HG03025 (cell line): ENCODE measurements at regions not wholly inside any gene's neighbourhood (a gene's known extent, or its start where the extent isn't known, plus 50 kb on each side); places are given as distances from the start of the nearest gene placed in this dataset.
"Not testable (repeated sequence)": the region's sequence is repeated elsewhere in the genome, so short reads cannot be mapped to it uniquely, and the experiment has no call there.

Experiments
- ATAC-seq: cut with Tn5 transposase; IDR thresholded peaks from one replicate; pipeline ENCODE4 v1.9.1; 2021; ENCODE audit warnings: mild to moderate bottlenecking, moderate library complexity; ENCODE audit not compliant: unreplicated experiment, low FRiP score

GRCh38 chr2:217606296-217606695, 396.5 kb downstream of the TNS1 start:
- ATAC-seq = no peak

DNA sequence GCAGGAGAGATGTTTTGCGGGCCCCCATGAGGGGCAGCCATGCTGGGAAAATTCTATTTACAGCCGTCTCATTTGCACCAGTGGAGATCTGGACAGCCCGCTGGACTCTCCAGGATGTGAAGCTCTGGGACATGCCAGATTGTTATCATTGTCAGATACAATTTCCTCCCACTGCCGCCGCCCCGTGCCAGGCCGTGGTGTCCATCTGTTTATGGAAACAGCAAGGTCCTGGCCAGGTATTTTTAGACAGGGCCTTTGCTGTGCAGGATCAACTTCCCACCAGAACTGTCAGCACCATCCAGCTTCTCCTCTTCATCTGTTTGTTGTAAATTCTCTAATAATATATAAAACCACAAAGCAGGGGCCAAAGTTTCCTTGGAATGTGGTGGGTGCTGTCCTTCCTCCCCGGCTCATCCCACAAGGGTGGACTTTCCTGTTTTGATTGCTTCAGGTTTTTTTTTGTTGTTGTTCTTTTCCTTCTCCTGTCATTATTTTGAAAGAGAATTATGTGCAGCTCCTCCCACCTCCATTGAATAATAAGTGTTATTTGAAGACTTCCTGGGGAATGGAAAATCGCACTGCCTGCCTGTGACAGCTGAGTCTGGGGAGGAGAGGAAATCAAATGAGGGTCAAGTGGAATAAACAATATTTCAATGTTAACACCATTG, 398.1 kb downstream of the TNS1 start:
- ATAC-seq = no peak

DNA sequence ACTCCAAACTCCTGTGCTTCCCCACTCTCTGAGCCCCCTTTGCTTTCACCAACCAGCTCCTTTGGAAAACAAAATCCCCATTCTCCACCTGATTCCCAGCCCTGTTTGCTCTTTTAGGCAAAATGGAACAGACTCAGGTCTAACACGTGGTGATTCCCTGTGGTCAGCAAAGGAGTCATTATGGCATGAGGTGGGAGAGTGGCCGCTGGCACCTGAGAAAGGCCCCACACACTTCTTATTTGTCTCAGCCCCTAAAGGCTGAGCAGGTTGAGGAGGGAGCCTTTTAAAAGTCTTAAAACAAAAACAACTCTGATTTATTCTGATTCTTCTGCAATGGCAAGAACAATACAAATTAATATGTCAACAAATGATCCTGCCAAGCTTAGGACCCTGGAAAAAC, 401.2 kb downstream of the TNS1 start:
- ATAC-seq = no peak

DNA sequence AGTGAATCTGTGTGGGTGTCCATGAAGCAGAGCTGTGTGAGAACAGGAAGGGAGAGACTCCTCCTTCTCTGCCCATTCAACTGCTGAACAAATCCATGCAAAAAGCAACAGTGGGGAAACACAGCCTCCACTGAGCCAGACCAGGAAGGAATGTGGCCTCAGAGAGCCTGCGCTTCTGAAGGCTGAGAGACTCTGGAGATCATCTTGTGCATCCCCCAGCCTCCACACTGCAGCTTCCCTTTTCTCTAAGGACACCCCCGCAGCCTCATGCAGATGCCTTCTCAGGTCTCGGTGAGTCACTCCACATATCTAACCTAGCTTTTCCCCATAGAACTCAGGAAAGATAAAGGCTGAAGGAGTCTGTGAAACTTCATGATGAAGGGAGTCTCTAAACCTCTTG, 402.9 kb downstream of the TNS1 start:
- ATAC-seq = no peak

GRCh38 chr2:217597681-217598080, 405.1 kb downstream of the TNS1 start:
- no peak for ATAC-seq

- no peak for ATAC-seq
Observed at GRCh38 chr2:217597145-217597544, 405.6 kb downstream of the TNS1 start.

DNA sequence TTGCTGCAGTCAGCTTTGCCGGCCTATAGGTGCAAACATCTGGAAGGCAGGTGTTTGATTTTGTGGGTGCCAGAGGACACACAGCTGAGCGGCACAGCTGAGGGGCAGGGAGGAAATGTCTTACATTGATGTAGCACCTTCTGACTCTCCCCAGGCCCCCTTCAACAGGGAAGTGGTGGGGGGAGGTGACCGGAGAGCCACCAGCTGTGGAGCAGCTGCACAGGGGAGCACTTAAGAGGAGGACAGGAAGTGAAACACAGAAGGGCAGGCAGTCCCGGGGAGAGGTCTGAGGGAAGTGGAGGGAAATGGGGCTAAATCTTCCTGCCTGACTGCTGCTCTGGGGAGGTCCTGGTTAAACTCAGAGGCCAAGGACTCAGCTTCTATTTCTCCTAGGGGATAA, 409.1 kb downstream of the TNS1 start:
- ATAC-seq = no peak

- ATAC-seq = no peak
Observed at GRCh38 chr2:217588266-217588665, 414.5 kb downstream of the TNS1 start.

- no peak for ATAC-seq
Observed at GRCh38 chr2:217585362-217585761, 417.4 kb downstream of the TNS1 start.

DNA sequence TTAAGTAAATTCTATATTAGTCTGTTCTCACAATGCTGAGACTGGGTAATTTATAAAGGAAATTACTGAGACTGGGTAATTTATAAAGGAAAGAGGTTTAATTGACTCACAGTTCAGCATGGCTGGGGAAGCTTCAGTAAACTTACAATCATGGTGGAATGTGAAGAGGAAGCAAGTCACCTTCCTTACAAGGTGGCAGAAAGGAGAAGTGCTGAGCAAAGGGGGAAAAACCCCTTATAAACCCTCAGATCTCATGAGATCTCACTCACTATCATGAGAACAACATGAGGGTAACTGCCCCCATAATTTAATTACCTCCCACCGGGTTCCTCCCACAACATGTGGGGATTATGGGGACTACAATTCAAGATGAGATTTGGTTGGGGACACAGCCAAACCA, 422.4 kb downstream of the TNS1 start:
- ATAC-seq = not testable (repeated sequence)

DNA sequence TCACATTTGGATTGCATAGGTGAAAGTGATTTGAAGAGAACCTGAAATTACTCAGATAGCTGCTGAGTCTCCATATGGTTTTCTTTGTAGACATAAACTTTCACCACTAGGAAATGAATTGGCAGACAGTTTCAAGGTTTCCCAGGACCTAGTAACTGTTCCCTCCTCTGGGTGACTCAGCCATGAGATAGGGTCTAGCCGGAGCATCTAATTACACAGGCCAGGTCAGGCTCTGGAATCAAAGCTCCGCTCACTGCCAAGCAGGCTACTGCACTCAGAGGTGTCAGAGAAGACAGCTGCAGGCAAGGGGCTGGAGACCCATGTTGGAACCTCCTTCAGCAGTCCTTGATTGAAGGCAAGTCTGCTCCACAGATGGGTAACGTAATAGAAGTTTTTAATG, 429.2 kb downstream of the TNS1 start:
- ATAC-seq = no peak

DNA sequence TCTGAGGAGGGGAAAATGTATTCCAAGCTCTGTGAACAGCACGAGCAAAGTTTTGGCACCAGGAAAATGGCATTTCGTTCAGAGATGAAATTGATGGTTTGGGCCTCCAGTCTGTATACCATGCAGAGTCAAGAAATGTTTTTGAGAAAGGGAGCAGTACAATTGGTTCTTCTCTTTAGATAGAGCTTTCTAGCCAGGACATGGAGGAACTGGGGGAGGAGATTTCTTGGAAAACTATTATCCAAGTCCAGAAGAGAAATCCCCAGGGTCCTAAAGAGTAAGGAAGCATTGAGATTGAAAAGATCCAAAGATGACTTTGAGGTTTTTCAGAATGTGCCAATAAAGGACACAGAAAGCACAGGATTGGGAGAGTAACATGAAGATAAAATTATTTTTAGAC, 432.4 kb downstream of the TNS1 start:
- no peak for ATAC-seq

DNA sequence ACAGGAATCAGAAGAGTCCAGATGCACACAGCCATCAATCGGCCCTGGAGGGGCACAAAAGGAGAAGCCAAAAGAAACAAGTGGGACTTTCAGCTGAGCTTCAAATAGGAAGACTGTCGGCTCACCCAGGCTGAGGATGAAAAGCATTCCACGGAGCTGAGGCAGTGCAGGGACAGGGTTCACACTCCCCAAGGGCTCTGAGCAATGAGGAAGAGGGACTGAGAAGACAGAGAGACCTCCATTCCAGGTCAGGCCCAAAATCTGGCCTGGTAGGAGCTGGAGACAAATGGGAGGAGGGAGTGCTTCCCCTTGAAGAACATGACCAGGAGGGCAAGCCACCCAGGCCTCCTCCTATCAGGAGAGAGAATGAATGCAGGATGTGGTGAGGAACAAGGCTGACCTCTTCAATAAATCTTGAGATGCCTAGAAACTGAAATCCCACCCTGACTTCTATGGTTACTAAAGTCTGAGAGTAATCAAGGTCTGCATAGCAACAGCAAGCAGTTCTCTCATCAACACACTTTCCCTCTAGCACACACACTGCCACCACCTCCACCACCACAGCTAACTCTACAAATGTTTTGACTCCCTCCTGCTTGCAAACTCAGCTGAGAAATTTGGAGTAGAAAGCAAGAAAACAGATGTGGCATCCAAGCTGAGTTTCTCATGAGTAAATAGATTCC, 434.4 kb downstream of the TNS1 start:
- ATAC-seq = no peak

DNA sequence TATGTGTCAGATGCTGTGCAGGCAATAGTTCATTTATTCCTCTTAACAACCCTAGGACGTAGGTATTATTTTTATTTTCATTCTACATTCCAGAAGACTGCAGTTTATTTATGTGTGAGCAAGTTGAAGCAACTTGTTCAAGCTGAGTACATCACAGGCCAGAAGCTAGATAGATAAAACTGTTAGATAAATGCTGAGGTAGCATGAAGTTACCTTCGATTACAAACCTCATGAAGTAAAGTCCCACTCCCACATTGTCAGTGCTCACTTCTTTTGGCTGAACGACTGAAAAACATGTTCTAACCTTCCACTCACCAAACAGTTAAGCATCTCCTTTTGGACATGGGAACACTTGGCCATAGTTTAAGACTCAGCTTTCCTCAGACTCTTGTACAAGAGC, 439.2 kb downstream of the TNS1 start:
- no peak for ATAC-seq

DNA sequence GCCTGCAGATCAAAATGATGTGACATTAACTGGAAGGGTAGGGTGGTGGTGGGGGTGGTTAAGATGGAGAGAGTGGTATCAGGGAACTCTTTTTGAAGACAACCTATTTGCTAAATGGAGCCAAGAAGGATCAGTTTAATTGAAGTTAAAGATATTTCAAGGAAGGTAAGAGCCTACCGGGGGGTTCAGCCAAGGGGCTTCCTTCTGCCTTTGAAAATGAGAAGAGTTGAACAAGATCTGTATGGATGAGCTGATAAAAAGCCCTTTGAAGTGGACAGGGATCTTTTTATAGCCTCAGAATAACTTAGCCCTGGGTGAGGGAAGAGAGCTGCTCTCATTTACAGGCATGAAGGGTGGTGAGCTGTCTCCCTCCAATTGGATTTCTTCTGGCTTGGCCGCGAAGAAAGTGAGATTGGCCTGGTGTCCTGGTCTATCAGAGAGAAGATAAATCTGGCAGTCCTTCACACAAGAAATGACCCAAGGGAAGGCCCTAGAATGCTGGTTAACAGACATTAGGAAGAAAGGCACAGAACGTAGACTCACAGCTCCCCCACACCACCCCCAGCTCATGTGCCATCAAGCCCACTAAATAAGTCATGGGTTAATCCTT, 439.8 kb downstream of the TNS1 start:
- no peak for ATAC-seq

DNA sequence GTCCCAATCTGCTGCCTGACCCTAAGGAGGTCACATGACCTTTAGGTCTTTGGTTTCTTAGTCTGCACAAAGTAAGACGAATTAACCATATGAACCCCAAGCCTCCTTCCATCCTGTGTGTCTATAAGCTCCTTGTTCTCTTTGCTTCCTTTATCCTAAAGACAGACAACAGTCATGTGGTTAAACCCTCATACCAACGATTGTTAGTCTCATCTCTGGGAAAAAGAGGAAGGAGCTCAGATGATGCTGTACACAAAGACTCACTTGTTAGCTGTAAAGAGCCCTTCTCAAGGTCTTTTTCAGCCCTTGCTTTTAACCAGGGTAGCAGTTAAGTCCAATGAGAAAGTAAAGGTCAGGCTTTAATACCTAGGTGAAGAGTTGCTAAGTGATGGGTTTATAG, 443.7 kb downstream of the TNS1 start:
- no peak for ATAC-seq

DNA sequence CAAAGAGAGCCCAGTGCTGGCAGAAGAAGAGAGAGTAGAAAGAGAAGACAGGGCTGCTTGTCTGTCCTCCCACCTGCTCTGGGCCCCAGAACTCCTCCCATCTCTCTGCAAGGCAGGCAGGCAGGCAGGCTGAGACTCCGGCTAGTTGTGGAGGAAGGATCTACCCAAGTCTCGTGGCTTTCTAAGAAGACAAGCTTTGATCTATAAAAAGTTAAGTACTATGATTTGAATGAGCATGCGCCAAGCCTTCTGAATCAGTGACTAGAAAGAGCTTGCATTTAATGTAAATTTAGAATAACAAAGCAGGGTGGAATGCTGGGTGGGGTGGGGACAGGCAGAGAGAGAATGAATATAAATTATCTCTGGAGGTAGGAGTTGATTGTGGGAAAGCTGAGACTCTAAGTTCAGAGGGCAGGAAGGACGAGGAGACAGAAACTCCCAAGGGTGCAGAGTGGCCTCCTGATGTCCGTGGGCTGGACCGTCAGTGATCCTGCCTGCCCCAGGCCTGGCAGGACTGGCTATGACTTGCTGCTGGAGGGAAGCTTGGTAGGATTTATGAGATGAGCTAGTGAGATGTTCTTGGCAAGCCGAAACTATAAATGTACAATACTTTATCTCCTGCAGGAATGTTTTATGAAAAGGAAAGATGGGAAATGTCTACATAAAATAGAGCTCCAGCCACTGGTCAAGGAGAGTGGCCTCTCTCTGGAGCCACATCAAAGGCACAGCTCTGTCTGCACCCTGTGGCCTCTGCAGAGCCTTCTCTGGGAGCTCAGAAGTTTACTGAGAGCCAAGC, 447.5 kb downstream of the TNS1 start:
- no peak for ATAC-seq

DNA sequence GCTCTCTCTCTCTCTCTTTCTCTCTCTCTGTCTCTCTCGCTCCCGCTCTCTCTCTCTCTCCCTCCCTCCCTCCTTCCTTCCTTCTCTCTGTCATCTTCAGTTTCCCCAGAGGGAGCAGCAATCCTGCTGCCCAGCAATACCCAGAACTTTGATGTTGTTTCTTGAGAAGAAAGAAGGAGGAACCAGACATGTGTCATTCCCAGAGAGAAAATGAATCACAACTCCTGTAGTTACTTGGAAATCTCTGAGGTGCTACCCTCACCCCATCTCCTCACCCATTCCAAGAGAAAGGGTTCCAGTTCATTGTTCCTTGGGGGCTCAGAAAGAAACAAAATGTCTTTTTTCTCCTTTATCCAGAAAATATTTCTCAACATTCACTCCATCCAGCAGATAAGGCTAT, 449.1 kb downstream of the TNS1 start:
- ATAC-seq = no peak

- ATAC-seq = no peak
Observed at GRCh38 chr2:217553202-217553601, 449.6 kb downstream of the TNS1 start.

DNA sequence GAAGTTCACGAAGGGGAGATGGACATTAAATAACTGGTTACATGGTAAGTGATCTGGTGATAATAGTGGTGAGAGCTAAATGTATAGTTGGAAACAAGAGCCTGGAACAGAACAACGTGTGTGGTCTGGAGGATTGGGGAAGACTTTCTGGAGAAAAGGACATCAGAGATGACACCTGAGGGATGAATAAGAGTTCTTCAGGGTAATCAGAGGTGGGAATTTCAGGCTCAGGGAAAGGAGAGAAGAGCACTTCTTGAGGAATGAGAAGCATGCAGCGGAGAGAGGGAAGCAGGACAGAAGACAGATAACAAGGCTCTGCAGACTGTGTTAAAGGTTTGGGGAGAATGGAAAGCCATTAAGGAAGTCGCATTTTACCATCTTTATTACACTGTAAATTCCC, 450.7 kb downstream of the TNS1 start:
- no peak for ATAC-seq

DNA sequence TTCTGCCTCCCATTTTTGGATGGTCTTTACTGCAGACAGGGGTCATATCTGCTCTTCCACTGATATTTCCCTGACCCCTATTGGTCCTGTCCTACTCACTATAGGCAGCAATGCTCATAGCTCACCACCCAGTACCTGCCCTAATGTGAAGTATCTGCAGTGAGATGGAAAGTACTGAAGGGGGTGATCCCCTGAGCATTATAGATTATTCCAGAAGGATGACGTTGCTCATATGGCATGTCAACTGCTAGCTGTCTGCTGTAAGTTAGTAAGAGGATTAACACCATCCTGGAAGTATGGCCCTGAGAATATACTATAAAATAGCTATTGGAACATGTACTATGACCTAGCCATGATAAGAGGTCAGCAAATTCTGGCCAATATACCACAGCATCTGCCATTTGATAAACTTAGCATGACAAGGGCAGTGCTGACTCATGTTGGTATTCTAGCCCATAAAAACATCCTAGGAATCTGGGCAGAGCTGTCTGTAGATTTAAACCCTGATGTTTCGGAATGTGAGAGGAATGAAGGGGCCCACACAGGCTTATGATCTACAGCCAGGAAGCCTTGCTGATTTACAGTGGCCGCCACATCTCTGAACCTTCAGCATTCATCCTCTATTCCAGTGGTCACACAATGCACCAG, 451.4 kb downstream of the TNS1 start:
- ATAC-seq = no peak
